ENCODE measurements at regions not wholly inside any gene's neighbourhood (a gene's known extent, or its start where the extent isn't known, plus 50 kb on each side); places are given as distances from the start of the nearest gene placed in this dataset.

DNA sequence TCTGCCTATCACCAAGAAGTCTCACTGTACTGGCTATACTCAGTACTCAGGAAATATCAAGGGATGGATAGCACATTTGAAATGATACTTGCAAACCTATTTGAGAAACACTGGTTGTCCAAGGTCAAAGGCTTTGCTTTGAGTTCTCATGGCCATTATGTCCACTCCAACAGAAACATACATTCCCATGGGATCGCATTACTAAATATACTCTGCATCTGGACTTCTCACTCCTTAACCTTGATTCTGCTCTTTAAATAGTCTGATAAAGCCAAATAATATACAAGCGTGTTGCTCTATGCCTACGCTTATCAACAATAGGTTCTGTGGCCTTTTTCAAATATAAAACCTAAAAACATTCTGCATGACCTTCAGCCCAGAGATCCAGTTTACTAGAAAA lies 1054.8 kb downstream of the MRPL39 start (continued):
- TF ChIP-seq ZBTB33 (IDR thresholded peaks at IDR 0.05) (no peak), TAF1 (conservative IDR thresholded peaks at IDR 0.05) (no peak), GABPA (IDR thresholded peaks at IDR 0.05 in 1 of 2, conservative IDR thresholded peaks at IDR 0.05 in 1 of 2) (no peak), RXRA (IDR thresholded peaks at IDR 0.05) (no peak)

GRCh38 chr21:24545807-24546361 lies 1061.4 kb downstream of the MRPL39 start:
- 52% methylated on average over 4 of the region's 4 CpGs for WGBS

More at GRCh38 chr21:24545807-24546361, 1061.4 kb downstream of the MRPL39 start:
- H3K9ac ChIP-seq (ENCODE audit: low read depth in 1 of 2, low read length in 2 of 2), result no peak overlapping the region
- H3K27me3 ChIP-seq (ENCODE audit: control insufficient read depth in 4 of 4, insufficient read depth in 4 of 4, low read length in 3 of 4), result no peaks in the 10 kb centered on the region
- DNase-seq (ENCODE audit: low spot score), result no peak
- no peak overlapping the region for H3K27ac ChIP-seq (ENCODE audit: low read depth in 1 of 2, low read length in 2 of 2)
- H3K4me3 ChIP-seq (ENCODE audit: low read depth in 1 of 3, low read length in 3 of 3), result no peak overlapping the region
- H3K36me3 ChIP-seq (ENCODE audit: control insufficient read depth in 4 of 4, insufficient read depth in 3 of 4, low read depth in 1 of 4, low read length in 3 of 4), result no peaks in the 10 kb centered on the region
- H3K9me3 ChIP-seq (ENCODE audit: control insufficient read depth in 4 of 4, low read length in 3 of 4), result no peaks in the 10 kb centered on the region
- TF ChIP-seq, protein P1, sequence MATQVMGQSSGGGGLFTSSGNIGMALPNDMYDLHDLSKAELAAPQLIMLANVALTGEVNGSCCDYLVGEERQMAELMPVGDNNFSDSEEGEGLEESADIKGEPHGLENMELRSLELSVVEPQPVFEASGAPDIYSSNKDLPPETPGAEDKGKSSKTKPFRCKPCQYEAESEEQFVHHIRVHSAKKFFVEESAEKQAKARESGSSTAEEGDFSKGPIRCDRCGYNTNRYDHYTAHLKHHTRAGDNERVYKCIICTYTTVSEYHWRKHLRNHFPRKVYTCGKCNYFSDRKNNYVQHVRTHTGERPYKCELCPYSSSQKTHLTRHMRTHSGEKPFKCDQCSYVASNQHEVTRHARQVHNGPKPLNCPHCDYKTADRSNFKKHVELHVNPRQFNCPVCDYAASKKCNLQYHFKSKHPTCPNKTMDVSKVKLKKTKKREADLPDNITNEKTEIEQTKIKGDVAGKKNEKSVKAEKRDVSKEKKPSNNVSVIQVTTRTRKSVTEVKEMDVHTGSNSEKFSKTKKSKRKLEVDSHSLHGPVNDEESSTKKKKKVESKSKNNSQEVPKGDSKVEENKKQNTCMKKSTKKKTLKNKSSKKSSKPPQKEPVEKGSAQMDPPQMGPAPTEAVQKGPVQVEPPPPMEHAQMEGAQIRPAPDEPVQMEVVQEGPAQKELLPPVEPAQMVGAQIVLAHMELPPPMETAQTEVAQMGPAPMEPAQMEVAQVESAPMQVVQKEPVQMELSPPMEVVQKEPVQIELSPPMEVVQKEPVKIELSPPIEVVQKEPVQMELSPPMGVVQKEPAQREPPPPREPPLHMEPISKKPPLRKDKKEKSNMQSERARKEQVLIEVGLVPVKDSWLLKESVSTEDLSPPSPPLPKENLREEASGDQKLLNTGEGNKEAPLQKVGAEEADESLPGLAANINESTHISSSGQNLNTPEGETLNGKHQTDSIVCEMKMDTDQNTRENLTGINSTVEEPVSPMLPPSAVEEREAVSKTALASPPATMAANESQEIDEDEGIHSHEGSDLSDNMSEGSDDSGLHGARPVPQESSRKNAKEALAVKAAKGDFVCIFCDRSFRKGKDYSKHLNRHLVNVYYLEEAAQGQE (IDR thresholded peaks at IDR 0.05), result no peak
- no peak for TF ChIP-seq HNF4G (IDR thresholded peaks at IDR 0.05)
- TF ChIP-seq, protein P2, sequence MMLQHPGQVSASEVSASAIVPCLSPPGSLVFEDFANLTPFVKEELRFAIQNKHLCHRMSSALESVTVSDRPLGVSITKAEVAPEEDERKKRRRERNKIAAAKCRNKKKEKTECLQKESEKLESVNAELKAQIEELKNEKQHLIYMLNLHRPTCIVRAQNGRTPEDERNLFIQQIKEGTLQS (IDR thresholded peaks at IDR 0.05), result no peak
- TF ChIP-seq YY1 (IDR thresholded peaks at IDR 0.05), result no peak
- no peak for TF ChIP-seq FOXA1 (IDR thresholded peaks at IDR 0.05)
- TF ChIP-seq TAF1 (conservative IDR thresholded peaks at IDR 0.05), result no peak
- no peak for TF ChIP-seq NR2F2 (IDR thresholded peaks at IDR 0.05)
- no peak for TF ChIP-seq CTCF (IDR thresholded peaks at IDR 0.05; ENCODE audit: low read depth, low read length, missing input control)
- no peak for TF ChIP-seq GABPA (IDR thresholded peaks at IDR 0.05 in 1 of 2, conservative IDR thresholded peaks at IDR 0.05 in 1 of 2)
- no peak for TF ChIP-seq SP1 (IDR thresholded peaks at IDR 0.05)
- no peak for TF ChIP-seq HNF4A (conservative IDR thresholded peaks at IDR 0.05)
- TF ChIP-seq, protein P3, sequence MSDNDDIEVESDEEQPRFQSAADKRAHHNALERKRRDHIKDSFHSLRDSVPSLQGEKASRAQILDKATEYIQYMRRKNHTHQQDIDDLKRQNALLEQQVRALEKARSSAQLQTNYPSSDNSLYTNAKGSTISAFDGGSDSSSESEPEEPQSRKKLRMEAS (IDR thresholded peaks at IDR 0.05), result no peak
- no peak for TF ChIP-seq ZBTB33 (IDR thresholded peaks at IDR 0.05)
- TF ChIP-seq EGR1 (IDR thresholded peaks at IDR 0.05; ENCODE audit: low read depth in 2 of 2), result no peak
- H3K4me1 ChIP-seq (ENCODE audit: control insufficient read depth in 4 of 4, insufficient read depth in 4 of 4, low read length in 3 of 4), result no peaks in the 10 kb centered on the region
